HCT116 (cell line): ENCODE measurements at regions not wholly inside any gene's neighbourhood (a gene's known extent, or its start where the extent isn't known, plus 50 kb on each side); places are given as distances from the start of the nearest gene placed in this dataset.
"Not testable (repeated sequence)": the region's sequence is repeated elsewhere in the genome, so short reads cannot be mapped to it uniquely, and the experiment has no call there.

ENCODE experiments used
- ATAC-seq: fragments of 200-7000 bp; cut with Tn5 transposase; 2 replicates; pipeline ENCODE4 v1.9.1; 2020; ENCODE audit warnings: mild to moderate bottlenecking, moderate library complexity
- BruUV-seq: library from RNA; stranded (reverse); fragments of 400-500 nt; replicated peaks from 2 replicates; lab custom pipeline; 2021; lab: Mats Ljungman, UMichigan
- CTCF ChIA-PET: fragments of 300-600 bp; sonication (Branson Sonifier 250); formaldehyde crosslinking; loops from one replicate; lab custom pipeline; 2021; ENCODE audit warnings: antibody characterized with exemption; lab: Charles Lee
- POLR2A ChIA-PET: fragments of 300-600, 350-600 bp; sonication (Branson Sonifier 250); formaldehyde crosslinking; loops from one replicate; lab custom pipeline; 2021; ENCODE audit warnings: antibody characterized with exemption; lab: Charles Lee
- RAD21 ChIA-PET, 2 experiments: fragments of 300-600 bp; sonication (Branson Sonifier 250); formaldehyde crosslinking; loops; one replicate each; lab custom pipeline; 2023; ENCODE audit warnings: low total read pairs in 2 of 2; ENCODE audit not compliant: uncharacterized antibody in 2 of 2, unreplicated experiment in 2 of 2, low non-redundant PET in 1 of 2; lab: Charles Lee
- DNase-seq: peaks from one replicate; pipeline ENCODE4 v3.0.0-alpha.2; 2010; ENCODE audit warnings: low read depth, low spot score
- H2AFZ ChIP-seq: fragments of 200-600 bp; shearing (Covaris generic), sonication (generic); 2 replicates; pipeline ENCODE4 v1.6.1; 2017; ENCODE audit warnings: low read depth, mixed run types, mixed read lengths, antibody characterized with exemption, low read length; ENCODE audit not compliant: poor library complexity, severe bottlenecking
- H3K27ac ChIP-seq: 2 replicates; pipeline ENCODE4 v1.5.1; 2012; ENCODE audit warnings: low read depth, low read length
- H3K27me3 ChIP-seq: fragments of 200-600 bp; sonication (generic); 2 replicates; pipeline ENCODE4 v1.6.1; 2016; ENCODE audit warnings: mixed run types, low read length, mixed read lengths; ENCODE audit not compliant: insufficient read depth
- H3K36me3 ChIP-seq, 2 experiments: fragments of 200-500 bp in 1 of 2; fragments of 200-600 bp in 1 of 2; sonication (Bioruptor generic) in 1 of 2; sonication (generic) in 1 of 2; 2 replicates each; pipeline versions ENCODE4 v1.5.1 to v1.6.1; 2014 to 2016; ENCODE audit warnings: low read length in 2 of 2, inconsistent platforms in 1 of 2, mixed read lengths in 1 of 2, mixed run types in 1 of 2; ENCODE audit not compliant: insufficient read depth in 2 of 2, control insufficient read depth in 1 of 2
- H3K4me1 ChIP-seq, 2 experiments: fragments of 200-600 bp in 1 of 2; sonication (generic) in 1 of 2; 2 replicates each; pipeline versions ENCODE4 v1.5.1 to v1.6.1; 2012 to 2017; ENCODE audit warnings: low read length in 2 of 2, inconsistent platforms in 1 of 2, mild to moderate bottlenecking in 1 of 2, mixed read lengths in 1 of 2, mixed run types in 1 of 2, moderate library complexity in 1 of 2; ENCODE audit not compliant: insufficient read depth in 2 of 2, control insufficient read depth in 1 of 2
- H3K4me2 ChIP-seq: fragments of 200-600 bp; sonication (generic); 2 replicates; pipeline ENCODE4 v1.6.1; 2017; ENCODE audit warnings: mixed run types, low read length, mixed read lengths
- H3K4me3 ChIP-seq, 2 experiments: fragments of 200-600 bp in 1 of 2; sonication (generic) in 1 of 2; replicated peaks in 1 of 2; 2 replicates each; pipeline ENCODE4 v1.5.1; 2011 to 2016; ENCODE audit warnings: low read length in 2 of 2, control low read depth in 1 of 2, low read depth in 1 of 2, mild to moderate bottlenecking in 1 of 2, mixed read lengths in 1 of 2, mixed run types in 1 of 2
- H3K79me2 ChIP-seq: fragments of 200-600 bp; sonication (generic); 2 replicates; pipeline ENCODE4 v1.6.1; 2017; ENCODE audit warnings: mild to moderate bottlenecking, mixed run types, low read length, moderate library complexity, mixed read lengths; ENCODE audit not compliant: insufficient read depth
- H3K9ac ChIP-seq: fragments of 200-600 bp; sonication (generic); 2 replicates; pipeline ENCODE4 v1.6.1; 2016; ENCODE audit warnings: low read length, mixed read lengths
- H3K9me2 ChIP-seq: fragments of 200-600 bp; sonication (generic), shearing (Covaris generic); 2 replicates; pipeline ENCODE4 v1.6.1; 2017; ENCODE audit warnings: mixed run types, mild to moderate bottlenecking, moderate library complexity; ENCODE audit not compliant: insufficient read depth
- H3K9me3 ChIP-seq, 2 experiments: fragments of 200-500 bp in 1 of 2; fragments of 200-600 bp in 1 of 2; sonication (Bioruptor generic) in 1 of 2; sonication (generic) in 1 of 2; 2 replicates each; pipeline ENCODE4 v1.6.1; 2014 to 2017; ENCODE audit warnings: low read length in 2 of 2, mixed read lengths in 2 of 2, inconsistent platforms in 1 of 2, low read depth in 1 of 2, mild to moderate bottlenecking in 1 of 2, mixed run types in 1 of 2, moderate library complexity in 1 of 2; ENCODE audit not compliant: control insufficient read depth in 1 of 2, insufficient read depth in 1 of 2
- H4K20me1 ChIP-seq: fragments of 200-600 bp; sonication (generic), shearing (Covaris generic); 2 replicates; pipeline ENCODE4 v1.6.1; 2017; ENCODE audit warnings: mixed run types, mild to moderate bottlenecking, moderate library complexity; ENCODE audit not compliant: insufficient read depth
- CBX3 ChIP-seq: IDR thresholded peaks from 2 replicates; pipeline ENCODE4 v1.6.1; 2012; ENCODE audit warnings: low read depth
- CEBPB ChIP-seq: IDR thresholded peaks from 2 replicates; pipeline ENCODE4 v1.6.1; 2012; ENCODE audit warnings: low read depth
- CTCF ChIP-seq, 3 experiments: fragments of 200-600 bp in 1 of 3; sonication (generic) in 1 of 3; IDR thresholded peaks in 2 of 3; conservative IDR thresholded peaks in 1 of 3; 2 replicates each; pipeline ENCODE4 v1.5.1; 2012 to 2017; ENCODE audit warnings: low read depth in 2 of 3, low read length in 2 of 3, antibody characterized with exemption in 1 of 3, borderline replicate concordance in 1 of 3, control low read depth in 1 of 3, mild to moderate bottlenecking in 1 of 3, mixed read lengths in 1 of 3, mixed run types in 1 of 3, moderate library complexity in 1 of 3; ENCODE audit not compliant: insufficient read depth in 1 of 3
- EGR1 ChIP-seq: IDR thresholded peaks from 2 replicates; pipeline ENCODE4 v1.6.1; 2012; ENCODE audit warnings: low read depth
- ELF1 ChIP-seq: IDR thresholded peaks from 2 replicates; pipeline ENCODE4 v1.6.1; 2012; ENCODE audit warnings: low read depth, borderline replicate concordance
- EZH2 ChIP-seq: fragments of 200-600 bp; sonication (generic); IDR thresholded peaks from 2 replicates; pipeline ENCODE4 v1.6.1; 2017; ENCODE audit warnings: antibody characterized with exemption, mixed run types
- MAX ChIP-seq: IDR thresholded peaks from 2 replicates; pipeline ENCODE4 v1.6.1; 2012
- SIN3A ChIP-seq: IDR thresholded peaks from 2 replicates; pipeline ENCODE4 v1.6.1; 2012; ENCODE audit warnings: low read depth
- SP1 ChIP-seq: IDR thresholded peaks from 2 replicates; pipeline ENCODE4 v1.6.1; 2012; ENCODE audit warnings: low read depth
- SRF ChIP-seq: IDR thresholded peaks from 2 replicates; pipeline ENCODE4 v1.6.1; 2012; ENCODE audit warnings: low read depth
- ZFX ChIP-seq: fragments of 450-650 bp; IDR thresholded peaks from 2 replicates; pipeline ENCODE4 v1.6.1; 2017
- ZNF274 ChIP-seq: fragments of 200-500 bp; sonication (Bioruptor generic); IDR thresholded peaks from 2 replicates; pipeline ENCODE4 v1.6.1; 2014; ENCODE audit warnings: mild to moderate bottlenecking, low read depth, low read length, inconsistent platforms
- intact Hi-C: fragments of 100-400 bp; cut with micrococcal nuclease; formaldehyde crosslinking; loops from 2 replicates; pipeline ENCODE4 v1.10.0; 2022

- no TSS peak for BruUV-seq
- H2AFZ ChIP-seq = no peak overlapping the region
- H3K36me3 ChIP-seq = no peaks in the 10 kb centered on the region
These were observed 215.3 kb downstream of the FOXD4L6 start for GRCh38 chr9:40913096-40913719.

GRCh38 chr9:40912679-40913078, 215.8 kb downstream of the FOXD4L6 start:
- H3K4me2 ChIP-seq, H2AFZ ChIP-seq, H3K9me3 ChIP-seq, DNase-seq, H3K27ac ChIP-seq, H3K9me2 ChIP-seq, H3K36me3 ChIP-seq, H3K79me2 ChIP-seq, ATAC-seq, H3K4me3 ChIP-seq, H3K4me1 ChIP-seq, CTCF ChIA-PET, BruUV-seq, POLR2A ChIA-PET, RAD21 ChIA-PET, H3K9ac ChIP-seq, H4K20me1 ChIP-seq, intact Hi-C loops: not testable (repeated sequence)
- H3K27me3 ChIP-seq = peaks cover 29% of the 10 kb centered on the region; the same call in 1 of the 2 replicates

More at GRCh38 chr9:40913096-40913719, 215.3 kb downstream of the FOXD4L6 start:
- Histone ChIP-seq H4K20me1 (no peaks in the 10 kb centered on the region), H3K9me2 (no peaks in the 10 kb centered on the region), H3K4me2 (no peak overlapping the region), H3K4me1 (no peaks in the 10 kb centered on the region; a peak in 1 of 4 replicates), H3K79me2 (no peaks in the 10 kb centered on the region), H3K9me3 (peaks cover 0 to 7% of the 10 kb centered on the region in 2 experiments; a peak in 2 of 4 replicates), H3K4me3 (no peak overlapping the region), H3K27ac (no peak overlapping the region), H3K9ac (no peak overlapping the region), H3K27me3 (peaks cover 25% of the 10 kb centered on the region; the same call in 1 of the 2 replicates)
- TF ChIP-seq SRF (no peak), CBX3 (no peak), ZFX (no peak), ELF1 (no peak), ZNF274 (no peak), SP1 (no peak), EGR1 (no peak), EZH2 (no peak), CEBPB (no peak), SIN3A (no peak), MAX (no peak), CTCF (IDR thresholded peaks at IDR 0.05 in 2 of 3, conservative IDR thresholded peaks at IDR 0.05 in 1 of 3; ENCODE audit: borderline replicate concordance in 1 of 3, insufficient read depth in 1 of 3, low read depth in 2 of 3, low read length in 2 of 3) (no peak)
- ATAC-seq = no peak
- RAD21 ChIA-PET = no interaction called here
- CTCF ChIA-PET = no interaction called here
- DNase-seq = no peak
- POLR2A ChIA-PET = no interaction called here
- intact Hi-C loops = no loop called here
